GM12878 (cell line): ENCODE measurements at regions not wholly inside any gene's neighbourhood (a gene's known extent, or its start where the extent isn't known, plus 50 kb on each side); places are given as distances from the start of the nearest gene placed in this dataset.

Experiments used
- ATAC-seq: fragments of 200-7000 bp; cut with Tn5 transposase; 3 replicates; pipeline ENCODE4 v1.9.1; 2020; ENCODE audit warnings: mild to moderate bottlenecking, moderate library complexity
- BruUV-seq: library from RNA; stranded (reverse); fragments of 400-500 nt; replicated peaks from 2 replicates; lab custom pipeline; 2021; lab: Mats Ljungman, UMichigan
- CTCF ChIA-PET: fragments of 300-600 bp; sonication (Branson Sonifier 250); formaldehyde crosslinking; extraction: SDS; loops from one replicate; lab custom pipeline; 2021; ENCODE audit warnings: inconsistent platforms; lab: Yijun Ruan, JAX
- POLR2A ChIA-PET: fragments of 350-600 bp; formaldehyde crosslinking; extraction: SDS; loops from one replicate; lab custom pipeline; 2021; ENCODE audit warnings: inconsistent platforms; lab: Charles Lee
- RAD21 ChIA-PET: fragments of 300-600 bp; sonication (Branson Sonifier 250); formaldehyde crosslinking; loops from one replicate; lab custom pipeline; 2023; ENCODE audit warnings: antibody characterized with exemption; ENCODE audit not compliant: unreplicated experiment; lab: Charles Lee
- SMC1A ChIA-PET: fragments of 300-600 bp; sonication (Branson Sonifier 250); formaldehyde crosslinking; loops from one replicate; lab custom pipeline; 2023; ENCODE audit not compliant: unreplicated experiment, uncharacterized antibody; lab: Charles Lee
- DNase-seq: peaks from one replicate; pipeline ENCODE4 v3.0.0-alpha.2; 2011; ENCODE audit warnings: low read depth, low spot score
- FAIRE-seq: peaks from 3 replicates; lab custom pipeline; 2011; peaks lifted over from hg19 to GRCh38; lab: Jason Lieb, UNC
- H2AFZ ChIP-seq: 2 replicates; pipeline ENCODE4 v1.6.0; 2011; ENCODE audit warnings: low read depth, low read length, control low read depth; ENCODE audit not compliant: control insufficient read depth
- H3K27ac ChIP-seq: 2 replicates; pipeline ENCODE4 v1.5.1; 2011; ENCODE audit warnings: control low read depth; ENCODE audit not compliant: control insufficient read depth, insufficient read depth
- H3K27me3 ChIP-seq, 2 experiments: replicated peaks in 1 of 2; 2 replicates each; pipeline versions ENCODE4 v1.6.0 to v1.6.1; 2011; ENCODE audit warnings: low read length in 1 of 2; ENCODE audit not compliant: control insufficient read depth in 2 of 2, insufficient read depth in 2 of 2
- H3K36me3 ChIP-seq, 2 experiments: 2 replicates each; pipeline ENCODE4 v1.5.1; 2011; ENCODE audit warnings: low read length in 1 of 2; ENCODE audit not compliant: control insufficient read depth in 2 of 2, insufficient read depth in 2 of 2
- H3K4me1 ChIP-seq: 2 replicates; pipeline ENCODE4 v1.6.1; 2011; ENCODE audit warnings: mild to moderate bottlenecking, low read length, moderate library complexity, mixed read lengths; ENCODE audit not compliant: control insufficient read depth, insufficient read depth
- H3K4me2 ChIP-seq: 2 replicates; pipeline ENCODE4 v1.6.0; 2011; ENCODE audit warnings: control low read depth; ENCODE audit not compliant: control insufficient read depth, insufficient read depth
- H3K4me3 ChIP-seq: fragments of 200-600 bp; sonication (generic); 2 replicates; pipeline ENCODE4 v1.5.1; 2016
- H3K79me2 ChIP-seq: 2 replicates; pipeline ENCODE4 v1.6.0; 2011; ENCODE audit warnings: low read length; ENCODE audit not compliant: control insufficient read depth, insufficient read depth
- H3K9ac ChIP-seq: 2 replicates; pipeline ENCODE4 v1.8.0; 2011; ENCODE audit warnings: low read length, control low read depth, mixed read lengths; ENCODE audit not compliant: control insufficient read depth, insufficient read depth
- H3K9me3 ChIP-seq: replicated peaks from 3 replicates; pipeline ENCODE4 v1.5.1; 2011; ENCODE audit warnings: mild to moderate bottlenecking, low read length; ENCODE audit not compliant: control insufficient read depth, insufficient read depth
- H4K20me1 ChIP-seq: 2 replicates; pipeline ENCODE4 v1.6.0; 2011; ENCODE audit not compliant: control insufficient read depth, insufficient read depth
- BHLHE40 ChIP-seq, 2 experiments: fragments of 450-650 bp in 1 of 2; IDR thresholded peaks; 2 replicates each; pipeline ENCODE4 v1.6.1; 2011 to 2017; ENCODE audit warnings: low read depth in 2 of 2, borderline replicate concordance in 1 of 2, improper control_type of control experiment in 1 of 2, low read length in 1 of 2, mild to moderate bottlenecking in 1 of 2
- FOXK2 ChIP-seq: fragments of 450-650 bp; IDR thresholded peaks from 2 replicates; pipeline ENCODE4 v1.6.1; 2017; ENCODE audit warnings: mild to moderate bottlenecking, moderate library complexity
- NR2F1 ChIP-seq: fragments of 450-650 bp; conservative IDR thresholded peaks from 2 replicates; pipeline ENCODE4 v1.6.1; 2017; ENCODE audit warnings: mild to moderate bottlenecking
- SIN3A ChIP-seq: IDR thresholded peaks from 2 replicates; pipeline ENCODE4 v1.6.1; 2012; ENCODE audit warnings: low read depth, low read length, improper control_type of control experiment
- SMARCA5 ChIP-seq: fragments of 450-650 bp; IDR thresholded peaks from 2 replicates; pipeline ENCODE4 v1.6.1; 2017; ENCODE audit warnings: mild to moderate bottlenecking
- WRNIP1 ChIP-seq: IDR thresholded peaks from 2 replicates; pipeline ENCODE4 v1.6.1; 2011; ENCODE audit warnings: low read depth, low read length, improper control_type of control experiment, borderline replicate concordance
- YBX1 ChIP-seq: fragments of 450-650 bp; IDR thresholded peaks from 2 replicates; pipeline ENCODE4 v1.6.1; 2016; ENCODE audit warnings: antibody characterized with exemption
- ZNF207 ChIP-seq: fragments of 450-650 bp; IDR thresholded peaks from 2 replicates; pipeline ENCODE4 v1.6.1; 2014; ENCODE audit warnings: antibody characterized with exemption, mild to moderate bottlenecking, borderline replicate concordance
- WGBS: methylation state at CpG from one replicate; pipeline ENCODE4 v1.1.6; 2016; ENCODE audit warnings: low lambda C conversion rate; ENCODE audit not compliant: insufficient replicate concordance, insufficient coverage; ENCODE audit errors: missing lambda C conversion rate; 5-methylcytosine and 5-hydroxymethylcytosine counted together
- in situ Hi-C: fragments of 300-500 bp; cut with MboI; formaldehyde crosslinking; loops from 9 replicates; pipeline ENCODE4 v1.14.3; 2018; ENCODE audit warnings: mixed read lengths
- intact Hi-C: fragments of 100-400 bp; cut with micrococcal nuclease; formaldehyde crosslinking; loops from one replicate; pipeline ENCODE4 v1.14.2; 2022; ENCODE audit not compliant: unreplicated experiment
- TF ChIP-seq, protein P1 (sequence below): fragments of 450-650 bp; IDR thresholded peaks from 2 replicates; pipeline ENCODE4 v1.6.1; 2017; ENCODE audit warnings: mild to moderate bottlenecking, moderate library complexity

DNA sequence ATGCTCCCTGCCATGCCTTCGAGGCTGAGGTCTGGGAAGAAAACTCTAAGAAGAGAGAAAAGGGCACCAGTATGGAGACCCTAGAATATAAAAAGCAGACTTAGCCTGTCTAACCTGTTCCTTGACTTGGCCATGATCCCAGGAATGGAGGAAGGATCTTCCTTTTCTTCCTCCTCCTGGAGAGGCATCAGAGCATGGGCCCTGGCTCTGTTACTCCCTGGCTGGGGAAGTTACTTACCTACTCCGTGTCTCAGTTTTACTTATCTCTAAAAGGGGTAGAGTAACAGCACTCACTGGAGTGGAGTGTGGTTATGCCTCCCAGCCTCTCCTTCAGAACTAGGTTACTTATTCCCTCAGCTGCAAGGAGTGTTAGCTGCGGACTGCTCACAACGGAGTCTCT lies 55.2 kb upstream of the PHF21A start:
- no peaks in the 10 kb centered on the region for H3K4me1 ChIP-seq
- no peak for FAIRE-seq
- ChIA-PET SMC1A (interaction anchor here (1.0 kb wide), 1 partner anchor 11 kb away, joined by 3 read pairs; no protein-coding TSS in a partner anchor), POLR2A (no interaction called here), RAD21 (no interaction called here), CTCF (no interaction called here)
- no peak overlapping the region for H3K9ac ChIP-seq
- H3K36me3 ChIP-seq, result no peaks in the 10 kb centered on the region
- H3K4me3 ChIP-seq, result no peak overlapping the region
- ATAC-seq, result no peak
- in situ Hi-C loops, result no loop called here
- H3K27me3 ChIP-seq, result peaks cover 2 to 3% of the 10 kb centered on the region in 2 experiments; a peak in 2 of 4 replicates
- WGBS, result 34% methylated on average over 4 of the region's 4 CpGs
- BruUV-seq, result no TSS peak
- TF ChIP-seq FOXK2 (no peak), ZNF207 (no peak), SIN3A (no peak), NR2F1 (no peak), SMARCA5 (no peak), YBX1 (no peak), BHLHE40 (IDR thresholded peaks at IDR 0.05; ENCODE audit: borderline replicate concordance in 1 of 2, low read depth in 2 of 2, low read length in 1 of 2) (no peak), WRNIP1 (no peak)
- TF ChIP-seq, protein P1, sequence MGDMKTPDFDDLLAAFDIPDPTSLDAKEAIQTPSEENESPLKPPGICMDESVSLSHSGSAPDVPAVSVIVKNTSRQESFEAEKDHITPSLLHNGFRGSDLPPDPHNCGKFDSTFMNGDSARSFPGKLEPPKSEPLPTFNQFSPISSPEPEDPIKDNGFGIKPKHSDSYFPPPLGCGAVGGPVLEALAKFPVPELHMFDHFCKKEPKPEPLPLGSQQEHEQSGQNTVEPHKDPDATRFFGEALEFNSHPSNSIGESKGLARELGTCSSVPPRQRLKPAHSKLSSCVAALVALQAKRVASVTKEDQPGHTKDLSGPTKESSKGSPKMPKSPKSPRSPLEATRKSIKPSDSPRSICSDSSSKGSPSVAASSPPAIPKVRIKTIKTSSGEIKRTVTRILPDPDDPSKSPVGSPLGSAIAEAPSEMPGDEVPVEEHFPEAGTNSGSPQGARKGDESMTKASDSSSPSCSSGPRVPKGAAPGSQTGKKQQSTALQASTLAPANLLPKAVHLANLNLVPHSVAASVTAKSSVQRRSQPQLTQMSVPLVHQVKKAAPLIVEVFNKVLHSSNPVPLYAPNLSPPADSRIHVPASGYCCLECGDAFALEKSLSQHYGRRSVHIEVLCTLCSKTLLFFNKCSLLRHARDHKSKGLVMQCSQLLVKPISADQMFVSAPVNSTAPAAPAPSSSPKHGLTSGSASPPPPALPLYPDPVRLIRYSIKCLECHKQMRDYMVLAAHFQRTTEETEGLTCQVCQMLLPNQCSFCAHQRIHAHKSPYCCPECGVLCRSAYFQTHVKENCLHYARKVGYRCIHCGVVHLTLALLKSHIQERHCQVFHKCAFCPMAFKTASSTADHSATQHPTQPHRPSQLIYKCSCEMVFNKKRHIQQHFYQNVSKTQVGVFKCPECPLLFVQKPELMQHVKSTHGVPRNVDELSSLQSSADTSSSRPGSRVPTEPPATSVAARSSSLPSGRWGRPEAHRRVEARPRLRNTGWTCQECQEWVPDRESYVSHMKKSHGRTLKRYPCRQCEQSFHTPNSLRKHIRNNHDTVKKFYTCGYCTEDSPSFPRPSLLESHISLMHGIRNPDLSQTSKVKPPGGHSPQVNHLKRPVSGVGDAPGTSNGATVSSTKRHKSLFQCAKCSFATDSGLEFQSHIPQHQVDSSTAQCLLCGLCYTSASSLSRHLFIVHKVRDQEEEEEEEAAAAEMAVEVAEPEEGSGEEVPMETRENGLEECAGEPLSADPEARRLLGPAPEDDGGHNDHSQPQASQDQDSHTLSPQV, result no peak
- no peak overlapping the region for H3K27ac ChIP-seq
- H2AFZ ChIP-seq, result no peak overlapping the region
- H3K79me2 ChIP-seq, result no peaks in the 10 kb centered on the region
- H3K9me3 ChIP-seq, result no peaks in the 10 kb centered on the region; the same call in 2 of the 3 replicates
- no peak overlapping the region for H3K4me2 ChIP-seq
- no peak for DNase-seq
- intact Hi-C loops, result no loop called here
- H4K20me1 ChIP-seq, result no peaks in the 10 kb centered on the region
